ENCODE measurements at regions not wholly inside any gene's neighbourhood (a gene's known extent, or its start where the extent isn't known, plus 50 kb on each side); places are given as distances from the start of the nearest gene placed in this dataset.
"Not testable (repeated sequence)": the region's sequence is repeated elsewhere in the genome, so short reads cannot be mapped to it uniquely, and the experiment has no call there.

DNA sequence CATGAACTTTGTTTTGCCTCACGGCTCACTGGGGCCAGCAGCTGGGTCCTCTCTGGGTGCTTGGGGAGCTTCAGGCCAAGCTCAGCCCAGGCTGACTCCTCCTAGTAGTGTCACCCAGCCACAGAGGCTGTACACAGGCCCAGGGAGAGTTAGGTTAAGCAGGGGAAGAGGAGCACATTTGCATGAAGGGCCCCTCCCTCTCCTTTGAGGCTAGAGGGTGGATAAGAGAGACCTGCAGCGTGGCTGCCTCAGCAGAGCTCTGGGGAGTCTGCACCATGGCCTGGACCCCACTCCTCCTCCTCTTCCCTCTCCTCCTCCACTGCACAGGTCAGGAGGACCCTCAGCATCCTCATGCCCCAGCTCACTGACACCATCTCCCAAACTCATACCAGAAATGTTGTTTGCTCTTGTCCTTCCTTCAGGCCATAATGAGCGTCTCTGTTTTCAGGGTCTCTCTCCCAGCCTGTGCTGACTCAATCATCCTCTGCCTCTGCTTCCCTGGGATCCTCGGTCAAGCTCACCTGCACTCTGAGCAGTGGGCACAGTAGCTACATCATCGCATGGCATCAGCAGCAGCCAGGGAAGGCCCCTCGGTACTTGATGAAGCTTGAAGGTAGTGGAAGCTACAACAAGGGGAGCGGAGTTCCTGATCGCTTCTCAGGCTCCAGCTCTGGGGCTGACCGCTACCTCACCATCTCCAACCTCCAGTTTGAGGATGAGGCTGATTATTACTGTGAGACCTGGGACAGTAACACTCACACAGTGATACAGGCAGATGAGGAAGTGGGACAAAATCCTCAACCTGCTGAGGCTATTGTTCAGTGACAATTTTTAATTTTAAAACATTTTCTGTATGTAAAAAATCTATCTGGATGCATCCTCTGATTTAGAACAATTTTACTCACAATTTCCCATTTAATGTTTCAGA lies 82.4 kb upstream of the VPREB1 start:
- H3K27ac Mint-ChIP-seq: no peak overlapping the region
- H3K9me3 Mint-ChIP-seq (ENCODE audit: low read depth): no peaks in the 10 kb centered on the region
- H3K36me3 Mint-ChIP-seq: no peaks in the 10 kb centered on the region
- peaks cover 7% of the 10 kb centered on the region for H3K27me3 Mint-ChIP-seq
- H3K4me3 Mint-ChIP-seq: no peak overlapping the region
- H3K4me1 Mint-ChIP-seq (ENCODE audit: low read depth): peaks cover under 1% of the 10 kb centered on the region

DNA sequence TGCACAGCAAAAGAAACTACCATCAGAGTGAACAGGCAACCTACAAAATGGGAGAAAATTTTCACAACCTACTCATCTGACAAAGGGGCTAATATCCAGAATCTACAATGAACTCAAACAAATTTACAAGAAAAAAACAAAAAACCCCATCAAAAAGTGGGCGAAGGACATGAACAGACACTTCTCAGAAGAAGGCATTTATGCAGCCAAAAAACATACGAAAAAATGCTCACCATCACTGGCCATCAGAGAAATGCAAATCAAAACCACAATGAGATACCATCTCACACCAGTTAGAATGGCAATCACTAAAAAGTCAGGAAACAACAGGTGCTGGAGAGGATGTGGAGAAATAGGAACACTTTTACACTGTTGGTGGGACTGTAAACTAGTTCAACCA lies 83.8 kb upstream of the VPREB1 start:
- H3K4me1 Mint-ChIP-seq (ENCODE audit: low read depth): not testable (repeated sequence)

DNA sequence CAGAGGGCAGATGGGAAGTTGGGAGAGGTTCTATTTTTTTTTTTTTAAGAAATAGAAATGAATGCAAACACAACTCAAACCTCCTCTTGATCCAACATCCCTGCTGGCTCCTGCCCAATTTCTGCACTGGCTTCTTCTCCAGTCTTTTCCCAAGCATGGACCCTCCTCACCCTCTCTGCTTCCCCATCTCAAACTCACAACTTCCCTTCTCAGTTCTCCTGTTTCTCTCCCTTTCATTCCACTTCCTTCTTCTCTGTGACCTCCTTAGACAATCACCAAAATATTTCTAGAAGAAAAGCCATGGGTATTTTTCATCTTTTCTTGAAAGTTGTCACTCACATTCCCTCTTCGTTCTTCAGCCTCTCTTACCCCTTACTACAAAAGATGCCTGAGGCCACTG lies 85.2 kb upstream of the VPREB1 start:
- Mint-ChIP-seq H3K4me1 (ENCODE audit: low read depth) (peaks cover 8% of the 10 kb centered on the region), H3K9me3 (ENCODE audit: low read depth) (no peaks in the 10 kb centered on the region), H3K4me3 (no peak overlapping the region), H3K36me3 (no peaks in the 10 kb centered on the region), H3K27me3 (peaks cover 7% of the 10 kb centered on the region), H3K27ac (no peak overlapping the region)

More for the DNA sequence above, 83.8 kb upstream of the VPREB1 start:
- H3K36me3 Mint-ChIP-seq; H3K9me3 Mint-ChIP-seq (ENCODE audit: low read depth); H3K4me3 Mint-ChIP-seq; H3K27me3 Mint-ChIP-seq; H3K27ac Mint-ChIP-seq: not testable (repeated sequence)

DNA sequence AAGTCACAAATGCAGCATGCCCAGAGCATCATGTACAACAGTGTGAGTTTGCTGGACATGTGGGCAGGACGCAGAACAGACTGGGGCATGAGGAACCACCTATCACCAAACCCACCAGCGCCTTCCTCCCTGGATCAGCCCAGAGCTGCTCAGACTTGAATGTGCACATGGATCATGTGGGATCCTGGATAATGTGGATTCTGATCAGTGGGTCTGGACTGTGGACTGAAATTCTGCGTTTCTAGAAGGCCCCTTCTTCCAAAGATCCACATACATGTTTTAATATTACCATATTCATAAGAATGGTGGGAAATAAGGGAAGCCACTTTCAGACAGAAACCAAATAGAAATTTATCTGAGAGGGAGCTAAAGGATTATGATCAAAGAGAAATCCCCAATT lies 85.6 kb upstream of the VPREB1 start:
- Mint-ChIP-seq H3K4me3 (no peak overlapping the region), H3K27me3 (peaks cover 7% of the 10 kb centered on the region), H3K9me3 (ENCODE audit: low read depth) (no peaks in the 10 kb centered on the region), H3K36me3 (no peaks in the 10 kb centered on the region), H3K4me1 (ENCODE audit: low read depth) (peaks cover 8% of the 10 kb centered on the region), H3K27ac (no peak overlapping the region)

DNA sequence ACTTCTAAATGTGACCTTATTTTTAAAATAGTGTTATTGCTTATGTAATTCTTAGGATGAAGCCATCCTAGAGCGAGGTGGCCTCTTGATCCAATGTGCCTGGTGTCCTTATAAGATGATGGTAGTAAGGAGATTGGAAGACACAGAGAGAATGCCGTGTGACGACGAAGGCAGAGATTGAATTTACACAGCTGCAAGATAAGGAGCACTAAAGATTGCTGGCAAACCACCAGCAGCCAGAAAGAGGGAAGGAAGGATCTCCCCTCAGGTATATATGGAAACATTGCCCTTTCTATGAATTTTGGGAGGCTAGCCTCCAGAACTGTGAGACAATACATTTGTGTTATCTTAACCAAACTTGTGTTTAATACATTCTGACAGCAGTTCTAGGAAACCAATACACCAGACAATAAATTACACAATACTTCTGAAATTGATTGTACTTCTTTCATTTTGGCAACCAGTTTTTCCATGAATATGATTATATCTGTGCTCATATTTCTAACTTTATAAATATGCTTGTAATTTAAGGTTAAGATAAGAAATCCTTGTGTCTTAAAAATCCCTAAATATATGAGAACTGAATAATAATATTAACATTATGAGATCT lies 86.3 kb upstream of the VPREB1 start:
- peaks cover 7% of the 10 kb centered on the region for H3K27me3 Mint-ChIP-seq
- H3K4me1 Mint-ChIP-seq (ENCODE audit: low read depth): peaks cover 8% of the 10 kb centered on the region
- no peaks in the 10 kb centered on the region for H3K36me3 Mint-ChIP-seq
- no peak overlapping the region for H3K27ac Mint-ChIP-seq
- no peak overlapping the region for H3K4me3 Mint-ChIP-seq
- H3K9me3 Mint-ChIP-seq (ENCODE audit: low read depth): no peaks in the 10 kb centered on the region

DNA sequence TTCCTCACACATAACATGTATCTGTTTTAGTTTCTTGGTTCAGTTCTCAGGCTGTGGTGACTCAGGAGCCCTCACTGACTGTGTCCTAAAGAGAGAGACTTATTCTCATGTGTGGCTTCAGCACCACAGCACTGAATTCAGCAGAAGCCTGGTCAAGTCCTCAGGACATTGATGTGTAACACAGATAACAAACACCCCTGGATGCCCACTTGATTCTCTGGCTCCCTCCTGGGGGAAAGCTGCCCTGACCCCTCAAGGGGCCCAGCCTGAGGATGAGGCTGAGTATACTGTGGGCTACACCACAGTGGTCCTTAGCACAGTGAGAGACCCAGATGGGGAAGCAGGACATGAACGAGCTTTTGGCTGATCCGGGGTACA lies 87.2 kb upstream of the VPREB1 start:
- Mint-ChIP-seq H3K4me3 (no peak overlapping the region), H3K27me3 (peaks cover 5% of the 10 kb centered on the region), H3K36me3 (no peaks in the 10 kb centered on the region), H3K9me3 (ENCODE audit: low read depth) (no peaks in the 10 kb centered on the region), H3K4me1 (ENCODE audit: low read depth) (peaks cover 8% of the 10 kb centered on the region), H3K27ac (peak overlapping the region; percentile 8)

DNA sequence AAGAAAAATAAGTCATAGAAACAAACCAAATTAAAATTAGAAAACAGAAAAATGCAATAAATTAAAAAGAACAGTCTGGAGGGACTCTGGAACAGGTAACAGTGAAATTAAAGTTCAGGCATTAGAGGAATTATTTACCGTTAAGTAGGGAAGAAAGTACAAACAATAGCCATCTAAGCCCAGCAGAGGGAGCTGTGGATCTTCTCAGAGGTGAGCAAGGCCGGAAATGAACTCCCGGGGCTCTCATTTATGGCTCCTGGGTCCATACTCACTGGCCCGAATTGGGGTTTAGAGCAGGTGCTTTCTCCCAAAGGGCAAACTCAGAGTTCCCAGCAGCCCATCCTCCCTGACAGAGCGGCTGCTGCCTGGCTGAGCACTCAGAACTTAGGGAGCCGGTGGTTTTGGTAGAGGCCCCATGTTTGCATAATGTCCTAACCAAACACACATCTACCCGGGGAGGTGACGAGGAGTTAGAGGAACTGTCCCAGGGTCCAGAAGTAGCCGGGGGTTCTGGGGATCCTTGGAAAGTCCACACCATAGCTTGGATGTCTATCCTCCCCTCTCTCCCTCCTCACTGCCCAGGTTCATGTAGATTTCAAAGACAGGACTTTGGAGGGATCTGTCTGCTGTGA lies 87.8 kb upstream of the VPREB1 start:
- H3K27me3 Mint-ChIP-seq: peaks cover 10% of the 10 kb centered on the region
- H3K4me3 Mint-ChIP-seq: no peak overlapping the region

DNA sequence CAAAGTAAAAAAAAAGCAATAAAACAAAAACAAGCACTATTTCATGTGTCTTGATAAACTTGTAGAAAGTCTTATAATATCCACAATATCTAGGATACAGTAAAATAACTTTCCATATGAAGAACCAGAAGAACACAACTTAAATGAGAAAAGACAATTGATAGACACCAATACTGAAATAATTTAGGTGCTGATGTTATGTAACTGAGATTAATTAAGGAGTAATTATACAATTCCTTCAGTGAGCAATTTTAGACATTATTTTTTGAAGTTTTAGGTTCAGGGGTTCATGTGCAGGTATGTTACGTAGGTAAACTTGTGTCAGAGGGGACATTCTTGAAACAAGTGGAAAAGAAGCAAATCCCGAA lies 88.3 kb upstream of the VPREB1 start:
- Mint-ChIP-seq H3K9me3 (ENCODE audit: low read depth) (no peaks in the 10 kb centered on the region), H3K27me3 (peaks cover 14% of the 10 kb centered on the region), H3K27ac (no peak overlapping the region), H3K36me3 (no peaks in the 10 kb centered on the region), H3K4me3 (no peak overlapping the region), H3K4me1 (ENCODE audit: low read depth) (peaks cover 8% of the 10 kb centered on the region)

More for the DNA sequence above, 87.8 kb upstream of the VPREB1 start:
- Mint-ChIP-seq H3K4me1 (ENCODE audit: low read depth) (peaks cover 8% of the 10 kb centered on the region), H3K9me3 (ENCODE audit: low read depth) (no peaks in the 10 kb centered on the region), H3K27ac (peak overlapping the region; percentile 8), H3K36me3 (no peaks in the 10 kb centered on the region)

DNA sequence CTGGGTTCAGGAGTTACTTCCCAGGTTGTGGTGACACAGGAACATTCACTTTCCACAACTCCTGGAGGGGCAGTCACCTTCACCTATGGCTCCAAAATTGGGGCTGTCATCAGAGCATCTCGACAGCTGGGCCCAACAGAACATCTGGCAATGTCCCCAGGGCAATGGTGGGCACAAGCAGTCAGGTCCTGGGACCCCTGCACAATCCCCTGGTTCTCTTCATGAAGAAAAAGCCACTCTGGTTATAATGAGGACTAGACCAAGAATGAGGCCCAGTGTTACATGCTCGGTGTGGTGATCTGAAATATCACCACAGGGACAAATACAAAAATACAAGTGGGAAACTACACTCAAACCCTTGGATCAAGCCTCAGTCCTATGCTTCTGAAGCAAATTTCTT lies 89.0 kb upstream of the VPREB1 start:
- peaks cover 16% of the 10 kb centered on the region for H3K27me3 Mint-ChIP-seq
- peaks cover 8% of the 10 kb centered on the region for H3K4me1 Mint-ChIP-seq (ENCODE audit: low read depth)
- no peaks in the 10 kb centered on the region for H3K36me3 Mint-ChIP-seq
- H3K27ac Mint-ChIP-seq: no peak overlapping the region
- no peaks in the 10 kb centered on the region for H3K9me3 Mint-ChIP-seq (ENCODE audit: low read depth)
- H3K4me3 Mint-ChIP-seq: no peak overlapping the region

DNA sequence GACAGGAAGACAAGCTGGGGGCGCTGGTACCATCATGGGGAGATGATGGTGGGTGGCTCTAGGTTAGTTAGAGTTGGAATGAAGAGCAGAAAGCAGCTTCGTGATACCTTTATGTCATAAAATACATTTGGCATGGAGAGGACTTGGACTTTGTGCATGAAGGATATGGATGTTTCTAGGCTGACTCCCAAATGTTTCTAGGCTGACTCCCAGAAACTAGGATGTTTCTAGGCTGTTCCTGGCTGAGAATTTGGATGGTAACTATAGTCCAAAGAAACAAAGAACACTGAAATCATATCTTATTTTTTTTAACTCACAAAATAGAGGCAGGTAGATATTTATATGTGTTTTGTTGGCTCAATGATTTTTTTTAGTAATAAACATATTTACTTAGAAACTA lies 89.4 kb upstream of the VPREB1 start:
- H3K36me3 Mint-ChIP-seq: no peaks in the 10 kb centered on the region
- no peak overlapping the region for H3K4me3 Mint-ChIP-seq
- peaks cover 18% of the 10 kb centered on the region for H3K27me3 Mint-ChIP-seq
- H3K9me3 Mint-ChIP-seq (ENCODE audit: low read depth): no peaks in the 10 kb centered on the region
- peaks cover 8% of the 10 kb centered on the region for H3K4me1 Mint-ChIP-seq (ENCODE audit: low read depth)
- H3K27ac Mint-ChIP-seq: no peak overlapping the region

DNA sequence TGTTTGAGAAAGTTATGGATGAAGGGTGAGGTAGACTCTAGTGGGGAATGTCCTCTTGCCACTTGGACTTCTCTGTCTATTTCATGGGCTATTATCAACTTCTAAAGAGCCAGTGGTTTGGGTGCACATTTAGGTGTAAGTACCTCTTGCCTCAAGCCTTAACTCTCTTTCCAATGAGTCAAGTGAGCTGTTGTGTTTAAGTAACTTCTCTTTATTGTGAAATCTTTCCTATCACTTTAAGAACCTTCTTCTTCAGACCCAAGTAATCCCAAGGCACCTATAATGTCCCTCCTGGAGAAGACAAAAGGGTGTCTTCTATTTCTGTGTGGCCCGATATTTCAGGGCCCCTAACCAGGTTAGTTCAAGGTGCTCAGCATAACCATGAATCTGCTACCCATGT lies 90.5 kb upstream of the VPREB1 start:
- Mint-ChIP-seq H3K4me1 (ENCODE audit: low read depth) (peaks cover 8% of the 10 kb centered on the region), H3K36me3 (no peaks in the 10 kb centered on the region), H3K9me3 (ENCODE audit: low read depth) (no peaks in the 10 kb centered on the region), H3K27ac (no peak overlapping the region), H3K4me3 (no peak overlapping the region), H3K27me3 (peaks cover 21% of the 10 kb centered on the region)

DNA sequence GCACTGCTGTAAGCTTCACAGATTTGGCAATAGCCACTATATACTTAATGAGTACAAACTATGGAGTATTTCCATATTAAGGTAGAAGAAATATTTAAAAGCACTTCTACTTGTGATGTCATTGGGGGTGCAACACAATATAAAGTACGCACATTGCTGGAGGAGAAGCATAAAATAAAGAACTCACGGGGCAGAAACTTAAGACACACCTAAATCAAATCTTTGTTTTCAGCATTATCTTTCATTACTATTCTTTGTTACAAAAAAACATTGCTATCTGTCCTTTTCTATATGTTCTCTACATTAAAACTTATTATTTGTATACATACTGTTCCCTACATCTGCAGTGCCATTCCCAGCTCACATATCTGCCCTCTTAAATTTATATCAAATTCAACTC lies 93.3 kb upstream of the VPREB1 start:
- H3K27me3 Mint-ChIP-seq: peaks cover 30% of the 10 kb centered on the region
- H3K27ac Mint-ChIP-seq: no peak overlapping the region
- no peaks in the 10 kb centered on the region for H3K9me3 Mint-ChIP-seq (ENCODE audit: low read depth)

DNA sequence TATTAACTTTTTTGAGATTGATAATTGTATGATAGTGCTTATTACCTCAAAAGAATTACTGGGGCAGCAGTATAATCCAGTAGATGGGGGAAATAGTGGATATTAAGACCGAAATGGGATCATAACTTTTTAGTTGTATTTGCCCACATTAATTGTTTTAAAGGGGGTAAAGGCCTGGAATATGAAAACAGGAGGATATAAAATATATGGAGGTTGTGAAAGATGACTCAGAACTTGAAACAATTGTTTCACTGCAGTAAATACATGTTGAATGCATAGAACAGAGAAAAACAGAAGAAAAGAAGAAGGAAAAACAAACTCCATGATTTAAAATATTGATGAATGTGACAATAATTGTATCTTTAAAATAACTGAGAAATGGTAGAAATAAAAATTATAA lies 94.1 kb upstream of the VPREB1 start:
- Mint-ChIP-seq H3K27ac (no peak overlapping the region), H3K27me3 (peaks cover 30% of the 10 kb centered on the region), H3K4me3 (no peak overlapping the region), H3K4me1 (ENCODE audit: low read depth) (no peaks in the 10 kb centered on the region), H3K9me3 (ENCODE audit: low read depth) (no peaks in the 10 kb centered on the region), H3K36me3 (no peaks in the 10 kb centered on the region)

More for the DNA sequence above, 93.3 kb upstream of the VPREB1 start:
- H3K4me1 Mint-ChIP-seq (ENCODE audit: low read depth): no peaks in the 10 kb centered on the region
- H3K36me3 Mint-ChIP-seq: no peaks in the 10 kb centered on the region
- no peak overlapping the region for H3K4me3 Mint-ChIP-seq

DNA sequence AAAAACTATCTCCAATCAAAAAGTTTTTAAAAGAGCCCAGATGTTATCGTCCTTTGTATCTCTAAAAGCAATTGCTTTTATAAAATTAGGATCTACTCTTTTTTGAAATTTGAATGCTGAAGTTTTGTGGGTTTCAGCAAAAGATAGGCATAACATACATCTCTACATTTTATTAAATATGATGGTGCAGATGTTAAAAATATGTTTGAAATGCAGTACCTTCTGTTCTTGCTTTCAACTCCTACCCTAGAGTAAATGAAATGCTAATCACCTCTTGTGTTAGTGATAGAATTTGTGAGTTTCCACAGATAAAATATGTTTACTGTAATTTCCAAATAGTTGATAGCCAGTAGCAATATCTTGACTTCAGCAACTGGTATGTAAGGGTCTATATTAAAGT lies 95.7 kb upstream of the VPREB1 start:
- H3K4me1 Mint-ChIP-seq (ENCODE audit: low read depth): no peaks in the 10 kb centered on the region
- H3K4me3 Mint-ChIP-seq: no peak overlapping the region
- H3K36me3 Mint-ChIP-seq: no peaks in the 10 kb centered on the region
- H3K27me3 Mint-ChIP-seq: peaks cover 33% of the 10 kb centered on the region
- no peak overlapping the region for H3K27ac Mint-ChIP-seq
- no peaks in the 10 kb centered on the region for H3K9me3 Mint-ChIP-seq (ENCODE audit: low read depth)

DNA sequence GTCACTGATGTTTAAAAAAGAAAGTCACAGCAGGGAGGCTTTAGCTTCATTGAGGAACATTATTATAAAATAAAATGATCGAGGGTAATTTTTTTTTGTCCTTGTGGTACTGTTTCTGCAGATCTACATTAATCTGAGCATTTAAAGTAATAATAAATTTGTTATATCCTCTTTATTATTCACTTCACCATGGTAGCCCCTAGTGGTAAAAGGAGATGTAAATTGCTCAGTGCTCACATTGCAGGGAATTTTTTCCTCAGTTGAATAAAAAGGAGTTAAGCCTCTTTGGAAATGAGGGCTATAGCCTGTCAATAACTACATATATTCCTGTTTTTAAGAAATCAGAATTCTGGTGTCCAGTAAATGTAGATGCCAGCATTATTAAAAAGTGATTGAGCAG lies 99.7 kb upstream of the VPREB1 start:
- Mint-ChIP-seq H3K36me3 (no peaks in the 10 kb centered on the region), H3K27ac (no peak overlapping the region), H3K4me1 (ENCODE audit: low read depth) (no peaks in the 10 kb centered on the region), H3K27me3 (peaks cover 50% of the 10 kb centered on the region), H3K9me3 (ENCODE audit: low read depth) (no peaks in the 10 kb centered on the region), H3K4me3 (no peak overlapping the region)
